ENCODE measurements at regions not wholly inside any gene's neighbourhood (a gene's known extent, or its start where the extent isn't known, plus 50 kb on each side); places are given as distances from the start of the nearest gene placed in this dataset.

DNA sequence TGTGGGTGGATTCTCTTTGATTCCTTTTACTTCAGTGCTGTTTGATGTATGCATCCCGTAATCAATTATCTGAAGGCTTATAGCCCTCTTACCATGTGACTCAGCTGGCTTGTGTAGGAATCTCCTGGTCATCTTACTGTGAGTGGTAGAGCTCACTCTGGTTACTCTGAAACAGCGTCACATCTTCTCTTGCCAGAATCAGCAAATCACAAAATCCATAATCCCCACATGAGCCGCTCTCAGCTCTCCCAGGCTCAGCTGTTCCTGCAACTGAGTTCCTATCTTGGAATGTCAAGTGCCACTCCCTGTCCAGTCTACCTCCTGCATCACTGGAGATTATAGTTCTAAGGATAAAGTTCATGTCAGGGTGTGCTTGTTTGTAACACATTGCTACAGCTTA is 278.0 kb downstream of the FBXO8 start:
- TF ChIP-seq POLR2AphosphoS5 (IDR thresholded peaks at IDR 0.05) (no peak), CTCF (IDR thresholded peaks at IDR 0.05) (no peak), EP300 (IDR thresholded peaks at IDR 0.05) (no peak), POLR2A (IDR thresholded peaks at IDR 0.05) (no peak)
